ENCODE measurements at regions not wholly inside any gene's neighbourhood (a gene's known extent, or its start where the extent isn't known, plus 50 kb on each side); places are given as distances from the start of the nearest gene placed in this dataset.

DNA sequence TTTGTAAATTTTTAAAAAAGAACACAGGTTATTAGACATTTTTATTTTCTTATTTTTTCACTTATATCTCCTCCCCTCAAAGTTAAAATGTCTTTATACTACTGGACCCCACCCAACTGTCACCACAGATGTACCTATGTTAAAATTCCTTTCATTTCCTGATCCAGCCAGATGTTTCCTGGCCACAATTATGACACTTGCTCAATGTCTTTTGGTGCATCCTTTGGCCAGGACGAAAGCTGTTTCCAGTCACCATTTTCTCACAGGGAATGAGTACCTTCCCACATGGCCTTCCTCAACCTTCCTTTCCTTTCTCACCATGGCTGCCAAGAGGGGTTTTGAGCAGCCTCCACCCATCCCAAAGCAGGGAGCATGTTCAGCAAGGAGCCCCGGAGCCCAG is 365.7 kb upstream of the MAF start:
- Histone ChIP-seq H3K4me3 (ENCODE audit: low read length) (no peak overlapping the region), H3K9me3 (ENCODE audit: control insufficient read depth in 1 of 2, insufficient read depth in 1 of 2, low read length in 2 of 2) (peaks cover 0 to 5% of the 10 kb centered on the region in 2 experiments), H3K4me1 (ENCODE audit: insufficient read depth, low read length) (no peaks in the 10 kb centered on the region), H3K36me3 (ENCODE audit: insufficient read depth, low read length) (no peaks in the 10 kb centered on the region), H3K27me3 (ENCODE audit: control insufficient read depth in 1 of 2, insufficient read depth in 2 of 2, low read length in 2 of 2) (peaks cover 0 to 9% of the 10 kb centered on the region in 2 experiments), H3K27ac (ENCODE audit: low read depth in 1 of 2, low read length in 2 of 2) (no peak overlapping the region)
- ChIA-PET POLR2A (no interaction called here), CTCF (no interaction called here)
- TF ChIP-seq CTCF (IDR thresholded peaks at IDR 0.05): no peak
- Mint-ChIP-seq H3K4me1 (ENCODE audit: low read depth) (no peaks in the 10 kb centered on the region), H3K27ac (no peak overlapping the region), H3K36me3 (ENCODE audit: low read depth) (no peaks in the 10 kb centered on the region), H3K4me3 (no peak overlapping the region), H3K9me3 (no peaks in the 10 kb centered on the region), H3K27me3 (no peaks in the 10 kb centered on the region)
- ATAC-seq (ENCODE audit: poor library complexity) (no peak), DNase-seq (no peak)
- intact Hi-C loops (cut with DNase I, micrococcal nuclease): no loop called here

GRCh38 chr16:79965718-79966117 is 365.2 kb upstream of the MAF start:
- H3K4me1 Mint-ChIP-seq (ENCODE audit: low read depth): no peaks in the 10 kb centered on the region
- no peak overlapping the region for H3K27ac ChIP-seq (ENCODE audit: low read depth in 1 of 2, low read length in 2 of 2)
- no peak overlapping the region for H3K4me3 ChIP-seq (ENCODE audit: low read length)
- intact Hi-C loops (cut with DNase I, micrococcal nuclease): no loop called here
- H3K4me3 Mint-ChIP-seq: no peak overlapping the region
- H3K36me3 Mint-ChIP-seq (ENCODE audit: low read depth): no peaks in the 10 kb centered on the region
- TF ChIP-seq CTCF (IDR thresholded peaks at IDR 0.05): no peak
- H3K4me1 ChIP-seq (ENCODE audit: insufficient read depth, low read length): no peaks in the 10 kb centered on the region
- peaks cover 0 to 5% of the 10 kb centered on the region in 2 experiments for H3K9me3 ChIP-seq (ENCODE audit: control insufficient read depth in 1 of 2, insufficient read depth in 1 of 2, low read length in 2 of 2)
- H3K9me3 Mint-ChIP-seq: no peaks in the 10 kb centered on the region
- ATAC-seq (ENCODE audit: poor library complexity) (no peak), DNase-seq (no peak)
- no peaks in the 10 kb centered on the region for H3K36me3 ChIP-seq (ENCODE audit: insufficient read depth, low read length)
- CTCF ChIA-PET: no interaction called here
- peaks cover 0 to 9% of the 10 kb centered on the region in 2 experiments for H3K27me3 ChIP-seq (ENCODE audit: control insufficient read depth in 1 of 2, insufficient read depth in 2 of 2, low read length in 2 of 2)
- H3K27ac Mint-ChIP-seq: no peak overlapping the region
- peaks cover 5% of the 10 kb centered on the region for H3K27me3 Mint-ChIP-seq
- POLR2A ChIA-PET: no interaction called here

- Histone ChIP-seq H3K27ac (ENCODE audit: low read depth in 1 of 2, low read length in 2 of 2) (no peak overlapping the region), H3K4me3 (ENCODE audit: low read length) (no peak overlapping the region), H3K36me3 (ENCODE audit: insufficient read depth, low read length) (no peaks in the 10 kb centered on the region), H3K4me1 (ENCODE audit: insufficient read depth, low read length) (no peaks in the 10 kb centered on the region), H3K9me3 (ENCODE audit: control insufficient read depth in 1 of 2, insufficient read depth in 1 of 2, low read length in 2 of 2) (peaks cover 0 to 5% of the 10 kb centered on the region in 2 experiments), H3K27me3 (ENCODE audit: control insufficient read depth in 1 of 2, insufficient read depth in 2 of 2, low read length in 2 of 2) (peaks cover 0 to 9% of the 10 kb centered on the region in 2 experiments)
- H3K27me3 Mint-ChIP-seq: peaks cover 9% of the 10 kb centered on the region
- no peaks in the 10 kb centered on the region for H3K36me3 Mint-ChIP-seq (ENCODE audit: low read depth)
- DNase-seq (no peak), ATAC-seq (ENCODE audit: poor library complexity) (no peak)
- H3K4me1 Mint-ChIP-seq (ENCODE audit: low read depth): no peaks in the 10 kb centered on the region
- CTCF ChIA-PET: no interaction called here
- intact Hi-C loops (cut with DNase I, micrococcal nuclease): no loop called here
- no peak overlapping the region for H3K27ac Mint-ChIP-seq
- POLR2A ChIA-PET: no interaction called here
- no peak for TF ChIP-seq CTCF (IDR thresholded peaks at IDR 0.05)
- no peaks in the 10 kb centered on the region for H3K9me3 Mint-ChIP-seq
- H3K4me3 Mint-ChIP-seq: no peak overlapping the region
These were observed 363.6 kb upstream of the MAF start for GRCh38 chr16:79964104-79964503.

All from CD4-positive, alpha-beta T cell (primary cell).